Activated CD4-positive, alpha-beta T cell treated with anti-CD3 and anti-CD28 coated beads, Interleukin-2, amount 50 U/mL, for 48 hours (primary cell): ENCODE measurements at regions not wholly inside any gene's neighbourhood (a gene's known extent, or its start where the extent isn't known, plus 50 kb on each side); places are given as distances from the start of the nearest gene placed in this dataset.

Experiments used
- DNase-seq, 2 experiments: peaks; one replicate each; pipeline ENCODE4 v3.0.0-alpha.2; 2020

GRCh38 chr10:44477046-44477425, 92.1 kb upstream of the CXCL12 start:
- DNase-seq = no peak

GRCh38 chr10:44478040-44478439, 93.1 kb upstream of the CXCL12 start:
- DNase-seq = no peak

GRCh38 chr10:44478876-44479705, 94.2 kb upstream of the CXCL12 start:
- no peak for DNase-seq

- DNase-seq = no peak
These were observed 107.8 kb upstream of the CXCL12 start for GRCh38 chr10:44492678-44493077.

- no peak for DNase-seq
These were observed 113.3 kb upstream of the CXCL12 start for GRCh38 chr10:44498222-44498621.

- DNase-seq = no peak
These were observed 115.6 kb upstream of the CXCL12 start for GRCh38 chr10:44500451-44500850.

- no peak for DNase-seq
These were observed 121.5 kb upstream of the CXCL12 start for GRCh38 chr10:44506386-44506785.

GRCh38 chr10:44510379-44511115, 125.7 kb upstream of the CXCL12 start:
- no peak for DNase-seq

GRCh38 chr10:44511166-44511565, 126.3 kb upstream of the CXCL12 start:
- no peak for DNase-seq

- no peak for DNase-seq
These were observed 126.7 kb upstream of the CXCL12 start for GRCh38 chr10:44511601-44512000.

GRCh38 chr10:44512431-44513022, 127.6 kb upstream of the CXCL12 start:
- DNase-seq = no peak

GRCh38 chr10:44513591-44513990, 128.7 kb upstream of the CXCL12 start:
- no peak for DNase-seq

GRCh38 chr10:44516891-44517290, 132.0 kb upstream of the CXCL12 start:
- no peak for DNase-seq

GRCh38 chr10:44517635-44518034, 132.7 kb upstream of the CXCL12 start:
- no peak for DNase-seq

GRCh38 chr10:44519361-44519760, 134.5 kb upstream of the CXCL12 start:
- DNase-seq = no peak

GRCh38 chr10:44520651-44521050, 135.8 kb upstream of the CXCL12 start:
- DNase-seq = no peak

- DNase-seq = no peak
These were observed 154.3 kb upstream of the CXCL12 start for GRCh38 chr10:44539178-44539577.

GRCh38 chr10:44552726-44553125, 167.8 kb upstream of the CXCL12 start:
- no peak for DNase-seq

- no peak for DNase-seq
These were observed 172.8 kb upstream of the CXCL12 start for GRCh38 chr10:44557596-44558191.

- DNase-seq = no peak
These were observed 173.6 kb upstream of the CXCL12 start for GRCh38 chr10:44558521-44558920.

- DNase-seq = no peak
These were observed 179.5 kb upstream of the CXCL12 start for GRCh38 chr10:44564361-44564760.

- DNase-seq = no peak
These were observed 179.9 kb upstream of the CXCL12 start for GRCh38 chr10:44564790-44565189.

- DNase-seq = no peak
These were observed 181.9 kb upstream of the CXCL12 start for GRCh38 chr10:44566786-44567185.

GRCh38 chr10:44567471-44567870, 182.6 kb upstream of the CXCL12 start:
- DNase-seq = no peak
